WTC11 (cell line): ENCODE measurements at regions not wholly inside any gene's neighbourhood (a gene's known extent, or its start where the extent isn't known, plus 50 kb on each side); places are given as distances from the start of the nearest gene placed in this dataset.

Experiments used
- ATAC-seq: fragments of 200-7000 bp; cut with Tn5 transposase; 2 replicates; pipeline ENCODE4 v1.10.0; 2021; ENCODE audit warnings: mild to moderate bottlenecking, moderate library complexity
- CTCF ChIA-PET: fragments of 300-600 bp; sonication (Branson Sonifier 250); formaldehyde crosslinking; loops from one replicate; lab custom pipeline; 2021; ENCODE audit warnings: antibody characterized with exemption; lab: Charles Lee
- POLR2A ChIA-PET: fragments of 350-600 bp; sonication (Branson Sonifier 250); formaldehyde crosslinking; loops from one replicate; lab custom pipeline; 2021; ENCODE audit warnings: antibody characterized with exemption; lab: Charles Lee
- DNase-seq: peaks from one replicate; pipeline ENCODE4 v3.0.0; 2021; ENCODE audit warnings: low spot score
- H3K27ac Mint-ChIP-seq: 2 replicates; pipeline ENCODE4 v1.8.0; 2021; ENCODE audit warnings: mixed read lengths
- H3K27me3 Mint-ChIP-seq: 2 replicates; pipeline ENCODE4 v1.8.0; 2021; ENCODE audit warnings: low read depth, mild to moderate bottlenecking, moderate library complexity, mixed read lengths
- H3K36me3 Mint-ChIP-seq: 2 replicates; pipeline ENCODE4 v1.8.0; 2021; ENCODE audit warnings: mixed read lengths
- H3K4me1 Mint-ChIP-seq: 2 replicates; pipeline ENCODE4 v1.8.0; 2022; ENCODE audit warnings: mixed read lengths
- H3K4me3 Mint-ChIP-seq: 2 replicates; pipeline ENCODE4 v1.8.0; 2021; ENCODE audit warnings: mild to moderate bottlenecking, moderate library complexity, mixed read lengths
- H3K9me3 Mint-ChIP-seq: 2 replicates; pipeline ENCODE4 v1.8.0; 2021; ENCODE audit warnings: mixed read lengths
- ETV6 ChIP-seq: sonication (generic); formaldehyde crosslinking; IDR thresholded peaks from 2 replicates; pipeline ENCODE4 v1.8.1; 2022; ENCODE audit warnings: mild to moderate bottlenecking, missing genetic modification reagents
- FOXK1 ChIP-seq: sonication (generic); formaldehyde crosslinking; IDR thresholded peaks from 2 replicates; pipeline ENCODE4 v1.8.0; 2022; ENCODE audit warnings: mild to moderate bottlenecking, moderate library complexity, missing genetic modification reagents
- JUN ChIP-seq: sonication (generic); formaldehyde crosslinking; IDR thresholded peaks from 2 replicates; pipeline ENCODE4 v1.8.0; 2023; ENCODE audit warnings: mild to moderate bottlenecking, missing genetic modification reagents
- NFATC4 ChIP-seq: fragments of 250-450 bp; sonication (Bioruptor Pico); IDR thresholded peaks from 2 replicates; pipeline ENCODE4 v1.9.0; 2021; ENCODE audit warnings: mild to moderate bottlenecking
- NR2C2 ChIP-seq: sonication (generic); formaldehyde crosslinking; IDR thresholded peaks from 2 replicates; pipeline ENCODE4 v1.8.0; 2022; ENCODE audit warnings: mild to moderate bottlenecking, missing genetic modification reagents
- NR3C1 ChIP-seq: sonication (generic); formaldehyde crosslinking; conservative IDR thresholded peaks from 2 replicates; pipeline ENCODE4 v1.8.1; 2023; ENCODE audit warnings: low read depth, mild to moderate bottlenecking, missing genetic modification reagents
- OVOL2 ChIP-seq: fragments of 250-450 bp; sonication (Bioruptor Pico); IDR thresholded peaks from 2 replicates; pipeline ENCODE4 v1.9.0; 2021; ENCODE audit warnings: mild to moderate bottlenecking, borderline replicate concordance
- SP1 ChIP-seq: sonication (generic); formaldehyde crosslinking; conservative IDR thresholded peaks from 2 replicates; pipeline ENCODE4 v1.8.1; 2022; ENCODE audit warnings: missing genetic modification reagents
- TP53 ChIP-seq: sonication (generic); formaldehyde crosslinking; IDR thresholded peaks from 2 replicates; pipeline ENCODE4 v1.8.1; 2023; ENCODE audit warnings: mild to moderate bottlenecking, missing genetic modification reagents
- ZBTB21 ChIP-seq: sonication (generic); formaldehyde crosslinking; IDR thresholded peaks from 2 replicates; pipeline ENCODE4 v1.8.1; 2023; ENCODE audit warnings: mild to moderate bottlenecking, missing genetic modification reagents, borderline replicate concordance
- ZNF138 ChIP-seq: sonication (generic); formaldehyde crosslinking; conservative IDR thresholded peaks from 2 replicates; pipeline ENCODE4 v1.8.1; 2022; ENCODE audit warnings: mild to moderate bottlenecking, moderate library complexity, missing genetic modification reagents
- ZNF263 ChIP-seq: sonication (generic); formaldehyde crosslinking; IDR thresholded peaks from 2 replicates; pipeline ENCODE4 v1.8.1; 2022; ENCODE audit warnings: low read depth, mild to moderate bottlenecking, moderate library complexity, missing genetic modification reagents
- ZNF671 ChIP-seq: fragments of 250-450 bp; sonication (Bioruptor Pico); IDR thresholded peaks from 2 replicates; pipeline ENCODE4 v1.8.0; 2021; ENCODE audit warnings: mild to moderate bottlenecking
- TF ChIP-seq, protein P1 (sequence below): sonication (generic); formaldehyde crosslinking; IDR thresholded peaks from 2 replicates; pipeline ENCODE4 v1.8.0; 2022; ENCODE audit warnings: missing genetic modification reagents
- TF ChIP-seq, protein P2 (sequence below): sonication (generic); formaldehyde crosslinking; conservative IDR thresholded peaks from 2 replicates; pipeline ENCODE4 v1.8.1; 2022; ENCODE audit warnings: mild to moderate bottlenecking, missing genetic modification reagents
- TF ChIP-seq, protein P3 (sequence below): sonication (generic); formaldehyde crosslinking; IDR thresholded peaks from 2 replicates; pipeline ENCODE4 v1.8.1; 2023; ENCODE audit warnings: mild to moderate bottlenecking, moderate library complexity, missing genetic modification reagents
- TF ChIP-seq, protein P4 (sequence below): sonication (generic); formaldehyde crosslinking; IDR thresholded peaks from 2 replicates; pipeline ENCODE4 v1.8.0; 2023; ENCODE audit warnings: missing genetic modification reagents, mild to moderate bottlenecking, borderline replicate concordance
- TF ChIP-seq, protein P5 (sequence below): sonication (generic); formaldehyde crosslinking; IDR thresholded peaks from 2 replicates; pipeline ENCODE4 v1.8.1; 2023; ENCODE audit warnings: mild to moderate bottlenecking, missing genetic modification reagents
- TF ChIP-seq, protein P6 (sequence below): sonication (generic); formaldehyde crosslinking; IDR thresholded peaks from 2 replicates; pipeline ENCODE4 v1.8.0; 2022; ENCODE audit warnings: mild to moderate bottlenecking, missing genetic modification reagents

DNA sequence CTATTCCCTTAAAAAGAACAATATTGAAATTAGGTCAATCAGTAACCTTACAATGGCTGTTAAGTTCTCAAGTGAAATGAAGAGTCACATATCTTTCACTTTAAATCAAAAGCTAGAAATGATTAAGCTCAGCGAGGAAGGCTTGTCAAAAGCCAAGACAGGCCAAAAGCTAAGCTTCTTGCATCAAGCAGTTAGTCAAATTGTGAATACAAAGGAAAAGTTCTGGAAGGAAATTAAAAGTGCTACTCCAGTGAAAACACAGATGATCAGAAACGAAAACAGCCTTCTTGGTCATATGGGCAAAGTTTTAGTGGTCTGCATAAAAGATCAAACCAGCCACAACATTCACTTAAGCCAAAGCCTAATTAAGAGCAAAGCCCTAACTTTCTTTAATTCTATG lies 402.6 kb upstream of the ZEB2 start (continued):
- TF ChIP-seq, protein P1, sequence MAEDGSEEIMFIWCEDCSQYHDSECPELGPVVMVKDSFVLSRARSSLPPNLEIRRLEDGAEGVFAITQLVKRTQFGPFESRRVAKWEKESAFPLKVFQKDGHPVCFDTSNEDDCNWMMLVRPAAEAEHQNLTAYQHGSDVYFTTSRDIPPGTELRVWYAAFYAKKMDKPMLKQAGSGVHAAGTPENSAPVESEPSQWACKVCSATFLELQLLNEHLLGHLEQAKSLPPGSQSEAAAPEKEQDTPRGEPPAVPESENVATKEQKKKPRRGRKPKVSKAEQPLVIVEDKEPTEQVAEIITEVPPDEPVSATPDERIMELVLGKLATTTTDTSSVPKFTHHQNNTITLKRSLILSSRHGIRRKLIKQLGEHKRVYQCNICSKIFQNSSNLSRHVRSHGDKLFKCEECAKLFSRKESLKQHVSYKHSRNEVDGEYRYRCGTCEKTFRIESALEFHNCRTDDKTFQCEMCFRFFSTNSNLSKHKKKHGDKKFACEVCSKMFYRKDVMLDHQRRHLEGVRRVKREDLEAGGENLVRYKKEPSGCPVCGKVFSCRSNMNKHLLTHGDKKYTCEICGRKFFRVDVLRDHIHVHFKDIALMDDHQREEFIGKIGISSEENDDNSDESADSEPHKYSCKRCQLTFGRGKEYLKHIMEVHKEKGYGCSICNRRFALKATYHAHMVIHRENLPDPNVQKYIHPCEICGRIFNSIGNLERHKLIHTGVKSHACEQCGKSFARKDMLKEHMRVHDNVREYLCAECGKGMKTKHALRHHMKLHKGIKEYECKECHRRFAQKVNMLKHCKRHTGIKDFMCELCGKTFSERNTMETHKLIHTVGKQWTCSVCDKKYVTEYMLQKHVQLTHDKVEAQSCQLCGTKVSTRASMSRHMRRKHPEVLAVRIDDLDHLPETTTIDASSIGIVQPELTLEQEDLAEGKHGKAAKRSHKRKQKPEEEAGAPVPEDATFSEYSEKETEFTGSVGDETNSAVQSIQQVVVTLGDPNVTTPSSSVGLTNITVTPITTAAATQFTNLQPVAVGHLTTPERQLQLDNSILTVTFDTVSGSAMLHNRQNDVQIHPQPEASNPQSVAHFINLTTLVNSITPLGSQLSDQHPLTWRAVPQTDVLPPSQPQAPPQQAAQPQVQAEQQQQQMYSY: no peak
- TF ChIP-seq ZNF263 (CRISPR knock-in tag): no peak
- TF ChIP-seq ZBTB21: no peak
- TF ChIP-seq, all 79 proteins: peak for 0

DNA sequence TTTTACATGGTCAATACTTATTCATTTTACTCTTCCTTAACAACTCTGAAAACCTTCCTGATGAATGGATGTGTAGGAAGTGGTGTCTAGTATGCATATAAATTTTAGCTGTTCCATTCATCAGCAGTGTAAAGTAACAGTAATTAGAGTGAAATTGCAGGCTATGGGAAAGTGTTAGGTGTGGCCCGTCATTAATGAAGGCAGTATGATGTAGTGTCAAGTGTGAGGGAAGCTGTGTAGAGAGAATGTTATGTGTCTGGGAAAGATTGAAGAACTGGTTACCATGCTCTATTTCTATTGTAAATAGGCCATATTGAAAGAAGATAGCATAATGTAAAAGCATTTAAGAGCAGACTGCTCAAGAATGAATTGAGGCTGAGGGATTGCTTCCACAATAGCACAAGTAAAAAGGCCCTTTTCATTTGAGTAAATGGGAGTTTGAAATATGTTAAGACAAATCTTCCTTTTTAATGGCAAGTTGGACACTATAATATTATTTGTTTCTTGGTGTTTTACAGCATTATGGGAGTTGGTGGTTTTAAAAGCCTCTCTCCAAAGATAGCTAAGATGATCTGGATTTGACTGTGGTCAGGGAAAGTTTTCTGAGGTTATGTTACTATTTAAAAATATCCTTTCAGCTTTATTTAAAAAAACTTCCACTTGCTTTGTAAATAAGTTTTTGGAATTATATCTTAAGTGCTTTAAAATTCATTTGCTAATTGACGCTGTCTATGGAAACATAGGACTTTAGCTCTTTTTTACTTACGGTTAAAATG lies 401.0 kb upstream of the ZEB2 start:
- TF ChIP-seq ZNF671 (CRISPR knock-in tag) (no peak), ETV6 (CRISPR knock-in tag) (no peak), SP1 (CRISPR knock-in tag) (no peak), OVOL2 (CRISPR knock-in tag) (no peak), NFATC4 (CRISPR knock-in tag) (no peak)
- TF ChIP-seq, protein P2, sequence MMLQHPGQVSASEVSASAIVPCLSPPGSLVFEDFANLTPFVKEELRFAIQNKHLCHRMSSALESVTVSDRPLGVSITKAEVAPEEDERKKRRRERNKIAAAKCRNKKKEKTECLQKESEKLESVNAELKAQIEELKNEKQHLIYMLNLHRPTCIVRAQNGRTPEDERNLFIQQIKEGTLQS (CRISPR knock-in tag): no peak
- TF ChIP-seq, protein P3, sequence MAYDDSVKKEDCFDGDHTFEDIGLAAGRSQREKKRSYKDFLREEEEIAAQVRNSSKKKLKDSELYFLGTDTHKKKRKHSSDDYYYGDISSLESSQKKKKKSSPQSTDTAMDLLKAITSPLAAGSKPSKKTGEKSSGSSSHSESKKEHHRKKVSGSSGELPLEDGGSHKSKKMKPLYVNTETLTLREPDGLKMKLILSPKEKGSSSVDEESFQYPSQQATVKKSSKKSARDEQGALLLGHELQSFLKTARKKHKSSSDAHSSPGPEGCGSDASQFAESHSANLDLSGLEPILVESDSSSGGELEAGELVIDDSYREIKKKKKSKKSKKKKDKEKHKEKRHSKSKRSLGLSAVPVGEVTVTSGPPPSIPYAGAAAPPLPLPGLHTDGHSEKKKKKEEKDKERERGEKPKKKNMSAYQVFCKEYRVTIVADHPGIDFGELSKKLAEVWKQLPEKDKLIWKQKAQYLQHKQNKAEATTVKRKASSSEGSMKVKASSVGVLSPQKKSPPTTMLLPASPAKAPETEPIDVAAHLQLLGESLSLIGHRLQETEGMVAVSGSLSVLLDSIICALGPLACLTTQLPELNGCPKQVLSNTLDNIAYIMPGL (CRISPR knock-in tag): no peak
- TF ChIP-seq, protein P4, sequence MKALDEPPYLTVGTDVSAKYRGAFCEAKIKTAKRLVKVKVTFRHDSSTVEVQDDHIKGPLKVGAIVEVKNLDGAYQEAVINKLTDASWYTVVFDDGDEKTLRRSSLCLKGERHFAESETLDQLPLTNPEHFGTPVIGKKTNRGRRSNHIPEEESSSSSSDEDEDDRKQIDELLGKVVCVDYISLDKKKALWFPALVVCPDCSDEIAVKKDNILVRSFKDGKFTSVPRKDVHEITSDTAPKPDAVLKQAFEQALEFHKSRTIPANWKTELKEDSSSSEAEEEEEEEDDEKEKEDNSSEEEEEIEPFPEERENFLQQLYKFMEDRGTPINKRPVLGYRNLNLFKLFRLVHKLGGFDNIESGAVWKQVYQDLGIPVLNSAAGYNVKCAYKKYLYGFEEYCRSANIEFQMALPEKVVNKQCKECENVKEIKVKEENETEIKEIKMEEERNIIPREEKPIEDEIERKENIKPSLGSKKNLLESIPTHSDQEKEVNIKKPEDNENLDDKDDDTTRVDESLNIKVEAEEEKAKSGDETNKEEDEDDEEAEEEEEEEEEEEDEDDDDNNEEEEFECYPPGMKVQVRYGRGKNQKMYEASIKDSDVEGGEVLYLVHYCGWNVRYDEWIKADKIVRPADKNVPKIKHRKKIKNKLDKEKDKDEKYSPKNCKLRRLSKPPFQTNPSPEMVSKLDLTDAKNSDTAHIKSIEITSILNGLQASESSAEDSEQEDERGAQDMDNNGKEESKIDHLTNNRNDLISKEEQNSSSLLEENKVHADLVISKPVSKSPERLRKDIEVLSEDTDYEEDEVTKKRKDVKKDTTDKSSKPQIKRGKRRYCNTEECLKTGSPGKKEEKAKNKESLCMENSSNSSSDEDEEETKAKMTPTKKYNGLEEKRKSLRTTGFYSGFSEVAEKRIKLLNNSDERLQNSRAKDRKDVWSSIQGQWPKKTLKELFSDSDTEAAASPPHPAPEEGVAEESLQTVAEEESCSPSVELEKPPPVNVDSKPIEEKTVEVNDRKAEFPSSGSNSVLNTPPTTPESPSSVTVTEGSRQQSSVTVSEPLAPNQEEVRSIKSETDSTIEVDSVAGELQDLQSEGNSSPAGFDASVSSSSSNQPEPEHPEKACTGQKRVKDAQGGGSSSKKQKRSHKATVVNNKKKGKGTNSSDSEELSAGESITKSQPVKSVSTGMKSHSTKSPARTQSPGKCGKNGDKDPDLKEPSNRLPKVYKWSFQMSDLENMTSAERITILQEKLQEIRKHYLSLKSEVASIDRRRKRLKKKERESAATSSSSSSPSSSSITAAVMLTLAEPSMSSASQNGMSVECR (CRISPR knock-in tag): no peak
- TF ChIP-seq, all 79 proteins: peak for 0
- Mint-ChIP-seq H3K4me3 (no peak overlapping the region), H3K27ac (no peak overlapping the region), H3K9me3 (peaks cover 16% of the 10 kb centered on the region; the same call in 1 of the 2 replicates), H3K27me3 (no peaks in the 10 kb centered on the region), H3K36me3 (no peaks in the 10 kb centered on the region; the same call in 1 of the 2 replicates), H3K4me1 (peaks cover 13% of the 10 kb centered on the region)
- CTCF ChIA-PET: no interaction called here
- POLR2A ChIA-PET: no interaction called here
- no peak for ATAC-seq
- no peak for DNase-seq

DNA sequence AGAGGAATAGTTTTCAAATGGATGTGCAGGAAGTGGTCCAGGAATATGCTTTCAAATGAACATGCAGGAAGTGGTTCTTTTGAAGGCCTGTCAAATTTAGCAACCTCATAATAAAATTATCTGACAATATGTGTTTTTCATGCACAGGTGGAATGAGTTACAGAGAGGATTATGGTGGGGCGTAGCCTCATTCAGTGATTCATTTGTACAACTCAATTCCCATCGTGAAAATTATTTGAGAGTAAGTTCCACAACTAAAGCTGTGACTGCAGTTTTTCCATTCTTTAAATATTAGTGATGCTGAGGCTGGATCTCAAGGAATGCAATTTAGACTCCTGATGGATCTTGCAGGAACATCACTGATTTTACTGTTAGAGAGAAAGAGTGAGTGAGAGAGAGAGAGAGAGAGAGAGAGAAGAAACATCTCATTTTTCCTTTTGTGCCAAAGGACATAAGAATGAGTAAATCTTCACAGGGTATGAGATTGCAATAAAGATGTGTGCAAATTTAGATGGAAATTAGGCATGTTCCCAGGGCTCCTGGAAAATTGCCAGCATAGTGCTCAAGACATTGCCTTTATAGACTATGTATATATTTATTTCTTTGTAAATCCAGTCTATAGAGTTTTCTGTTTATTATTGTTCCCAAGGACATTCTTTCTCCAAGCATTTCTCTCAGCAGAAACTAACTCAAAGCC lies 394.9 kb upstream of the ZEB2 start:
- Mint-ChIP-seq H3K27ac (no peak overlapping the region), H3K4me1 (peaks cover 7% of the 10 kb centered on the region), H3K4me3 (no peak overlapping the region), H3K36me3 (no peaks in the 10 kb centered on the region), H3K27me3 (no peaks in the 10 kb centered on the region), H3K9me3 (peaks cover 16% of the 10 kb centered on the region; the same call in 1 of the 2 replicates)
- DNase-seq (no peak), ATAC-seq (no peak)
- CTCF ChIA-PET: interaction anchor here (0.7 kb wide), 1 partner anchor 24 kb away, joined by 3 read pairs; no protein-coding TSS in a partner anchor
- POLR2A ChIA-PET: no interaction called here
- TF ChIP-seq TP53 (CRISPR knock-in tag) (no peak), FOXK1 (CRISPR knock-in tag) (no peak), NR3C1 (no peak), JUN (CRISPR knock-in tag) (no peak), ZNF138 (CRISPR knock-in tag) (no peak), NR2C2 (CRISPR knock-in tag) (no peak)
- TF ChIP-seq, protein P5, sequence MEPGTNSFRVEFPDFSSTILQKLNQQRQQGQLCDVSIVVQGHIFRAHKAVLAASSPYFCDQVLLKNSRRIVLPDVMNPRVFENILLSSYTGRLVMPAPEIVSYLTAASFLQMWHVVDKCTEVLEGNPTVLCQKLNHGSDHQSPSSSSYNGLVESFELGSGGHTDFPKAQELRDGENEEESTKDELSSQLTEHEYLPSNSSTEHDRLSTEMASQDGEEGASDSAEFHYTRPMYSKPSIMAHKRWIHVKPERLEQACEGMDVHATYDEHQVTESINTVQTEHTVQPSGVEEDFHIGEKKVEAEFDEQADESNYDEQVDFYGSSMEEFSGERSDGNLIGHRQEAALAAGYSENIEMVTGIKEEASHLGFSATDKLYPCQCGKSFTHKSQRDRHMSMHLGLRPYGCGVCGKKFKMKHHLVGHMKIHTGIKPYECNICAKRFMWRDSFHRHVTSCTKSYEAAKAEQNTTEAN (CRISPR knock-in tag): no peak
- TF ChIP-seq, protein P6, sequence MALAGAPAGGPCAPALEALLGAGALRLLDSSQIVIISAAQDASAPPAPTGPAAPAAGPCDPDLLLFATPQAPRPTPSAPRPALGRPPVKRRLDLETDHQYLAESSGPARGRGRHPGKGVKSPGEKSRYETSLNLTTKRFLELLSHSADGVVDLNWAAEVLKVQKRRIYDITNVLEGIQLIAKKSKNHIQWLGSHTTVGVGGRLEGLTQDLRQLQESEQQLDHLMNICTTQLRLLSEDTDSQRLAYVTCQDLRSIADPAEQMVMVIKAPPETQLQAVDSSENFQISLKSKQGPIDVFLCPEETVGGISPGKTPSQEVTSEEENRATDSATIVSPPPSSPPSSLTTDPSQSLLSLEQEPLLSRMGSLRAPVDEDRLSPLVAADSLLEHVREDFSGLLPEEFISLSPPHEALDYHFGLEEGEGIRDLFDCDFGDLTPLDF (CRISPR knock-in tag): no peak
